ENCODE measurements at regions not wholly inside any gene's neighbourhood (a gene's known extent, or its start where the extent isn't known, plus 50 kb on each side); places are given as distances from the start of the nearest gene placed in this dataset.

GRCh38 chr9:102587281-102587680, 407.9 kb upstream of the CYLC2 start:
- CTCF ChIA-PET = no interaction called here
- intact Hi-C loops (cut with micrococcal nuclease) = no loop called here
- Mint-ChIP-seq H3K9me3 (peaks cover 5% of the 10 kb centered on the region), H3K27me3 (no peaks in the 10 kb centered on the region), H3K4me1 (ENCODE audit: low read depth) (no peaks in the 10 kb centered on the region), H3K36me3 (ENCODE audit: low read depth) (no peaks in the 10 kb centered on the region), H3K27ac (no peak overlapping the region), H3K4me3 (no peak overlapping the region)
- no peak for TF ChIP-seq CTCF (IDR thresholded peaks at IDR 0.05)
- DNase-seq = no peak
- no peak for ATAC-seq
- POLR2A ChIA-PET = no interaction called here

- ChIA-PET CTCF (no interaction called here), POLR2A (no interaction called here)
- intact Hi-C loops (cut with micrococcal nuclease) = no loop called here
- no peak for TF ChIP-seq CTCF (IDR thresholded peaks at IDR 0.05)
- Mint-ChIP-seq H3K27me3 (no peaks in the 10 kb centered on the region), H3K27ac (no peak overlapping the region), H3K4me3 (no peak overlapping the region), H3K9me3 (no peaks in the 10 kb centered on the region), H3K36me3 (ENCODE audit: low read depth) (no peaks in the 10 kb centered on the region), H3K4me1 (ENCODE audit: low read depth) (no peaks in the 10 kb centered on the region)
- DNase-seq (no peak), ATAC-seq (no peak)
These were observed 425.7 kb upstream of the CYLC2 start for GRCh38 chr9:102569436-102569835.

GRCh38 chr9:102551346-102551745, 443.8 kb upstream of the CYLC2 start:
- Mint-ChIP-seq H3K9me3 (peaks cover 25% of the 10 kb centered on the region), H3K36me3 (ENCODE audit: low read depth) (no peaks in the 10 kb centered on the region), H3K4me1 (ENCODE audit: low read depth) (no peaks in the 10 kb centered on the region), H3K4me3 (no peak overlapping the region), H3K27ac (no peak overlapping the region), H3K27me3 (no peaks in the 10 kb centered on the region)
- ChIA-PET POLR2A (no interaction called here), CTCF (no interaction called here)
- TF ChIP-seq CTCF (IDR thresholded peaks at IDR 0.05) = no peak
- ATAC-seq (no peak), DNase-seq (no peak)
- intact Hi-C loops (cut with micrococcal nuclease) = no loop called here

- TF ChIP-seq CTCF (IDR thresholded peaks at IDR 0.05) = no peak
- ChIA-PET POLR2A (no interaction called here), CTCF (no interaction called here)
- Mint-ChIP-seq H3K4me1 (ENCODE audit: low read depth) (no peaks in the 10 kb centered on the region), H3K4me3 (no peak overlapping the region), H3K9me3 (peaks cover 25% of the 10 kb centered on the region), H3K36me3 (ENCODE audit: low read depth) (no peaks in the 10 kb centered on the region), H3K27me3 (no peaks in the 10 kb centered on the region), H3K27ac (no peak overlapping the region)
- intact Hi-C loops (cut with micrococcal nuclease) = no loop called here
- ATAC-seq (no peak), DNase-seq (no peak)
These were observed 444.2 kb upstream of the CYLC2 start for GRCh38 chr9:102550886-102551285.

- POLR2A ChIA-PET = no interaction called here
- Mint-ChIP-seq H3K4me3 (no peak overlapping the region), H3K36me3 (ENCODE audit: low read depth) (no peaks in the 10 kb centered on the region), H3K27ac (no peak overlapping the region), H3K27me3 (no peaks in the 10 kb centered on the region), H3K4me1 (ENCODE audit: low read depth) (no peaks in the 10 kb centered on the region), H3K9me3 (peaks cover 25% of the 10 kb centered on the region)
- CTCF ChIA-PET = no interaction called here
- DNase-seq = no peak
- ATAC-seq = no peak
- no peak for TF ChIP-seq CTCF (IDR thresholded peaks at IDR 0.05)
- intact Hi-C loops (cut with micrococcal nuclease) = no loop called here
These were observed 444.9 kb upstream of the CYLC2 start for GRCh38 chr9:102550266-102550665.

All from activated CD8-positive, alpha-beta T cell treated with anti-CD3 and anti-CD28 coated beads for 36 hours (primary cell).